Endodermal cell (in vitro differentiated cells): ENCODE measurements at regions not wholly inside any gene's neighbourhood (a gene's known extent, or its start where the extent isn't known, plus 50 kb on each side); places are given as distances from the start of the nearest gene placed in this dataset.

Experiments used
- DNase-seq: peaks from one replicate; pipeline ENCODE4 v3.0.0-alpha.2; 2017
- H3K27ac ChIP-seq: 2 replicates; pipeline ENCODE4 v1.5.1; 2013; ENCODE audit warnings: mild to moderate bottlenecking, low read depth, low read length, moderate library complexity
- H3K27me3 ChIP-seq: 2 replicates; pipeline ENCODE4 v1.6.1; 2013; ENCODE audit warnings: mild to moderate bottlenecking, low read length, moderate library complexity; ENCODE audit not compliant: insufficient read depth, control insufficient read depth, poor library complexity, severe bottlenecking
- H3K36me3 ChIP-seq: 2 replicates; pipeline ENCODE4 v1.7.0; 2013; ENCODE audit warnings: mild to moderate bottlenecking, low read length, moderate library complexity; ENCODE audit not compliant: control insufficient read depth, insufficient read depth
- H3K4me1 ChIP-seq: one replicate; pipeline ENCODE4 v1.7.0; 2013; ENCODE audit warnings: low read length; ENCODE audit not compliant: control insufficient read depth, insufficient read depth
- H3K4me3 ChIP-seq: 2 replicates; pipeline ENCODE4 v1.5.1; 2013; ENCODE audit warnings: mild to moderate bottlenecking, low read length, moderate library complexity
- H3K9ac ChIP-seq: 2 replicates; pipeline ENCODE4 v1.6.1; 2013; ENCODE audit warnings: mild to moderate bottlenecking, low read length, moderate library complexity; ENCODE audit not compliant: poor library complexity, severe bottlenecking; ENCODE audit errors: extremely low read depth
- H3K9me3 ChIP-seq: 2 replicates; pipeline ENCODE4 v1.6.1; 2013; ENCODE audit warnings: mild to moderate bottlenecking, low read length, moderate library complexity; ENCODE audit not compliant: control insufficient read depth
- H3K27ac Mint-ChIP-seq: 2 replicates; pipeline ENCODE4 v1.8.0; 2020; ENCODE audit warnings: mixed read lengths
- H3K27me3 Mint-ChIP-seq: 2 replicates; pipeline ENCODE4 v1.8.0; 2021; ENCODE audit warnings: mild to moderate bottlenecking, mixed read lengths; ENCODE audit not compliant: insufficient read depth
- H3K36me3 Mint-ChIP-seq: 2 replicates; pipeline ENCODE4 v1.8.0; 2020; ENCODE audit warnings: low read depth, mixed read lengths
- H3K4me1 Mint-ChIP-seq: 2 replicates; pipeline ENCODE4 v1.8.0; 2020; ENCODE audit warnings: mixed read lengths
- H3K4me3 Mint-ChIP-seq: 2 replicates; pipeline ENCODE4 v1.8.0; 2020; ENCODE audit warnings: mild to moderate bottlenecking, moderate library complexity, mixed read lengths
- H3K9me3 Mint-ChIP-seq: 2 replicates; pipeline ENCODE4 v1.8.0; 2020; ENCODE audit warnings: mild to moderate bottlenecking, mixed read lengths
- WGBS, 2 experiments: methylation state at CpG; one replicate each; pipeline versions ENCODE4 v1.1.5 to v1.1.7; 2013; ENCODE audit warnings: missing lambda C conversion rate in 2 of 2, mixed read lengths in 1 of 2; ENCODE audit not compliant: insufficient coverage in 1 of 2, insufficient read length in 1 of 2; 5-methylcytosine and 5-hydroxymethylcytosine counted together
- TF ChIP-seq, protein P1 (sequence below): fragments of 200-600 bp; sonication (generic); conservative IDR thresholded peaks from 2 replicates; pipeline ENCODE4 v1.5.0; 2021; ENCODE audit warnings: antibody characterized with exemption, mild to moderate bottlenecking

DNA sequence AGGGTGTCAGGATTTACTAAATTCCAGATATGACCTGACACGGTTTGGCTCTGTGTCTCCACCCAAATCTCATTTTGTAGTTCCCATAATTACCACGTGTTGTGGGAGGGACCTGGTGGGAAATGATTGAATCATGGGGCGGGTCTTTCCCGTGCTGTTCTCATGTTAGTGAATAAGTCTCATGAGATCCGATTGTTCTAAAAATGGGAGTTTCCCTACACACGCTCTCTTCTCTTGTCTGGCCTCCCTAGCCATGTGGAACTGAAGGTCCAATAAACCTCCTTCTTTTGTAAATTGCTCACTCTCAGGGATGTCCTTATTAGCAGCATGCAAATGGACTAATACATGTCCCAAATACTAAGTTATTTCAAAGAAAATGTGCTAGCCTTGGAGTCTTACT is 121.1 kb downstream of the CENPW start:
- Histone ChIP-seq H3K4me1 (no peaks in the 10 kb centered on the region), H3K27me3 (no peaks in the 10 kb centered on the region), H3K27ac (no peak overlapping the region), H3K9me3 (no peaks in the 10 kb centered on the region), H3K9ac (no peak overlapping the region), H3K4me3 (no peak overlapping the region), H3K36me3 (no peaks in the 10 kb centered on the region)
- Mint-ChIP-seq H3K27ac (no peak overlapping the region), H3K4me3 (no peak overlapping the region), H3K4me1 (no peaks in the 10 kb centered on the region), H3K27me3 (no peaks in the 10 kb centered on the region), H3K9me3 (no peaks in the 10 kb centered on the region), H3K36me3 (no peaks in the 10 kb centered on the region)
- TF ChIP-seq, protein P1, sequence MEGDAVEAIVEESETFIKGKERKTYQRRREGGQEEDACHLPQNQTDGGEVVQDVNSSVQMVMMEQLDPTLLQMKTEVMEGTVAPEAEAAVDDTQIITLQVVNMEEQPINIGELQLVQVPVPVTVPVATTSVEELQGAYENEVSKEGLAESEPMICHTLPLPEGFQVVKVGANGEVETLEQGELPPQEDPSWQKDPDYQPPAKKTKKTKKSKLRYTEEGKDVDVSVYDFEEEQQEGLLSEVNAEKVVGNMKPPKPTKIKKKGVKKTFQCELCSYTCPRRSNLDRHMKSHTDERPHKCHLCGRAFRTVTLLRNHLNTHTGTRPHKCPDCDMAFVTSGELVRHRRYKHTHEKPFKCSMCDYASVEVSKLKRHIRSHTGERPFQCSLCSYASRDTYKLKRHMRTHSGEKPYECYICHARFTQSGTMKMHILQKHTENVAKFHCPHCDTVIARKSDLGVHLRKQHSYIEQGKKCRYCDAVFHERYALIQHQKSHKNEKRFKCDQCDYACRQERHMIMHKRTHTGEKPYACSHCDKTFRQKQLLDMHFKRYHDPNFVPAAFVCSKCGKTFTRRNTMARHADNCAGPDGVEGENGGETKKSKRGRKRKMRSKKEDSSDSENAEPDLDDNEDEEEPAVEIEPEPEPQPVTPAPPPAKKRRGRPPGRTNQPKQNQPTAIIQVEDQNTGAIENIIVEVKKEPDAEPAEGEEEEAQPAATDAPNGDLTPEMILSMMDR: no peak
- 92 to 100% methylated on average over 4 to 6 of the region's 6 CpGs for WGBS, 2 experiments
- no peak for DNase-seq

DNA sequence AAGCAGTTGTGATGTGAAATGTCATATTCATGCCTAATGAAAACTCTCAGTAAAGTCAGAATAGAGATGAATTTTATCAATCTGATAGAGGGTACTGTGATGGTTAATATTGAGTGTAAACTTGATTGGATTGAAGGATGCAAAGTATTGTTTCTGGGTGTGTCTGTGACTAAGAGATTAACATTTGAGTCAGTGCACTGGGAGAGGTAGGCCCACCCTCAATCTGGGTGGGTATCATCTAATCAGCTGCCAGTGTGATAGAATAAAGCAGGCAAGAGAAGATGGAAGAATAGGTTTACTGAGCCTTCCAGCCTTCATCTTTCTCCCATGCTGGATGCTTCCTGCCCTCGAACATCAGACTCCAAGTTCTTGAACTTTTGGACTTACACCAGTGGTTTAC is 124.3 kb downstream of the CENPW start:
- DNase-seq: no peak
- H3K36me3 ChIP-seq: no peaks in the 10 kb centered on the region
- H3K27me3 ChIP-seq: no peaks in the 10 kb centered on the region
- Mint-ChIP-seq H3K27ac (no peak overlapping the region), H3K9me3 (no peaks in the 10 kb centered on the region), H3K36me3 (no peaks in the 10 kb centered on the region), H3K4me3 (no peak overlapping the region), H3K4me1 (no peaks in the 10 kb centered on the region), H3K27me3 (no peaks in the 10 kb centered on the region)
- H3K9me3 ChIP-seq: no peaks in the 10 kb centered on the region
- no peaks in the 10 kb centered on the region for H3K4me1 ChIP-seq
- no peak overlapping the region for H3K27ac ChIP-seq
- H3K4me3 ChIP-seq: no peak overlapping the region
- 84 to 100% methylated on average over 1 of the region's 1 CpG for WGBS, 2 experiments
- TF ChIP-seq, protein P1: no peak
- H3K9ac ChIP-seq: no peak overlapping the region

DNA sequence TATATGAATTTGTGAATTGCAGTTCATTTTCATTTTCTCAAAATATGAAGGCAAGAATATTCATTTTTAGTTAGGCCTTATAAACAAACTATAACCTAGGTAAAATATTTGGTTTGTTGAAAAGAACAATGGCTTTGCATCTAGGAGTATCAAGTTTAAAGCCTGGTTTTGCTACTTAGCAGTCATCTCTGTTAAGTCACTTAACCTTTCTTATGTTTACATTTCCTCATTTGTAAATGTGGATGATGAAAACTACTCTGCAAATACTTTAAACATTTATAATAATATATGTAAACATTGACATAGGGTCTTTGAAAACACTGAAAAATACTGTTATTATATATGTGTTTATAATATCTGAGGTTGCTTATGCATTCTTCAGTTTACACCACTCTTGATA is 135.5 kb downstream of the CENPW start:
- no peaks in the 10 kb centered on the region for H3K27me3 ChIP-seq
- no peaks in the 10 kb centered on the region for H3K27me3 Mint-ChIP-seq
- no peaks in the 10 kb centered on the region for H3K4me1 ChIP-seq
- no peaks in the 10 kb centered on the region for H3K36me3 ChIP-seq
- no peak overlapping the region for H3K4me3 Mint-ChIP-seq
- H3K9me3 Mint-ChIP-seq: peaks cover 6% of the 10 kb centered on the region
- no peaks in the 10 kb centered on the region for H3K36me3 Mint-ChIP-seq
- no peak overlapping the region for H3K9ac ChIP-seq
- no peak overlapping the region for H3K27ac ChIP-seq
- no peak overlapping the region for H3K4me3 ChIP-seq
- TF ChIP-seq, protein P1: no peak
- H3K9me3 ChIP-seq: peaks cover 5% of the 10 kb centered on the region
- DNase-seq: no peak
- no peaks in the 10 kb centered on the region for H3K4me1 Mint-ChIP-seq
- no peak overlapping the region for H3K27ac Mint-ChIP-seq
